Smooth muscle cell (in vitro differentiated cells): ENCODE measurements at regions not wholly inside any gene's neighbourhood (a gene's known extent, or its start where the extent isn't known, plus 50 kb on each side); places are given as distances from the start of the nearest gene placed in this dataset.

Experiments
- DNase-seq: peaks from one replicate; lab custom pipeline; 2025; ENCODE audit not compliant: unreplicated experiment; lab: John Stamatoyannopoulos, UW
- H2AFZ ChIP-seq: fragments of 200-600 bp; sonication (generic); 2 replicates; pipeline ENCODE4 v1.6.0; 2016; ENCODE audit warnings: antibody characterized with exemption, low read depth, mild to moderate bottlenecking
- H3F3A ChIP-seq: fragments of 200-600 bp; sonication (generic); 2 replicates; pipeline ENCODE4 v1.6.0; 2017; ENCODE audit warnings: antibody characterized with exemption, low read depth
- H3K27ac ChIP-seq: fragments of 200-600 bp; sonication (generic); 2 replicates; pipeline ENCODE4 v1.5.1; 2016; ENCODE audit warnings: low read depth, mild to moderate bottlenecking
- H3K27me3 ChIP-seq: fragments of 200-600 bp; sonication (generic); 2 replicates; pipeline ENCODE4 v1.6.1; 2016; ENCODE audit warnings: low read depth, mild to moderate bottlenecking
- H3K36me3 ChIP-seq: fragments of 200-600 bp; sonication (generic); 2 replicates; pipeline ENCODE4 v1.5.1; 2016; ENCODE audit warnings: low read depth
- H3K4me1 ChIP-seq: fragments of 200-600 bp; sonication (generic); 2 replicates; pipeline ENCODE4 v1.5.1; 2016; ENCODE audit warnings: low read depth
- H3K4me2 ChIP-seq: fragments of 200-600 bp; sonication (generic); 2 replicates; pipeline ENCODE4 v1.6.0; 2016; ENCODE audit warnings: mild to moderate bottlenecking
- H3K4me3 ChIP-seq: fragments of 200-600 bp; sonication (generic); 2 replicates; pipeline ENCODE4 v1.5.1; 2016; ENCODE audit warnings: mild to moderate bottlenecking
- H3K79me2 ChIP-seq: fragments of 200-600 bp; sonication (generic); 2 replicates; pipeline ENCODE4 v1.6.0; 2016; ENCODE audit warnings: low read depth, mild to moderate bottlenecking
- H3K9ac ChIP-seq: fragments of 200-600 bp; sonication (generic); 2 replicates; pipeline ENCODE4 v1.6.0; 2016; ENCODE audit warnings: low read depth
- H3K9me3 ChIP-seq: fragments of 200-600 bp; sonication (generic); replicated peaks from 2 replicates; pipeline ENCODE4 v1.5.1; 2016; ENCODE audit warnings: low read depth
- H4K20me1 ChIP-seq: fragments of 200-600 bp; sonication (generic); 2 replicates; pipeline ENCODE4 v1.6.0; 2016; ENCODE audit warnings: low read depth
- WGBS: methylation state at CpG from one replicate; pipeline ENCODE4 v1.1.7; 2016; ENCODE audit warnings: low lambda C conversion rate; 5-methylcytosine and 5-hydroxymethylcytosine counted together
- TF ChIP-seq, protein P1 (sequence below): fragments of 200-600 bp; sonication (generic); IDR thresholded peaks from 2 replicates; pipeline ENCODE4 v1.5.1; 2017; ENCODE audit warnings: borderline replicate concordance, mild to moderate bottlenecking, antibody characterized with exemption; ENCODE audit not compliant: insufficient read depth, poor library complexity, severe bottlenecking

DNA sequence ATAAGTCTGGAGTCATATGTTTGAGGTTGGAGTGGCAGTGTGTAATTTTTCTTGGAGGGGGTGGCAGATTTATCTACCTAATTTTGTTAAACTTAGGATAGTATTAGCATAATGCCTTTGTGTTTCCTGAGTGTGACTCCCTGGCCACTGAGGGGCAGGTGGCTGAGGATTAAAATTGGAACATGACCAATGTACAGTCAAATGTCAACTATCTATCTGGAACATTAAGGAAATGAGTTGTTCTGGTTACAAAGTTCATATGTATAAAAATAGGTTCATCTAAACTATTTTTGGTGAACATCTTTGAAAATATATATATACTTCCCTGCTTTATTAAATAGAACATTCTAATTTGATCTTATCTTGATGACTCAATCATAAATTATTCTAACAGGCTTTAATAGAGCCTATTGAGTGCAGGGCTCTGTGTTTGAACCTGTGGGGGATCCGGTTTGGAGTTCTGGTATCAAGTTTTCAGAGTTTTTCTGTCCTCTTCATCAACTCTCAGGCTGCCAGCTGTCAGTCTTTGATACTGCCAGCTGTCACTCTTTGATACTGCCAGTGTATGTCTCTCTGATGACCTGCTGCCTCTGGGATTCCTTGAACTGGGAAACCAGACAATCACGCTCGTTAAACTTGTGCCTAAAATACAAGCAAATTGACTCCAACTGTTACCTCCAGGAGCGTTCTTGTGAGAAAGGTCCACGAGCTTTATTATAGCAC, 309.6 kb downstream of the METTL15 start:
- no peak overlapping the region for H3K27ac ChIP-seq
- TF ChIP-seq, protein P1, sequence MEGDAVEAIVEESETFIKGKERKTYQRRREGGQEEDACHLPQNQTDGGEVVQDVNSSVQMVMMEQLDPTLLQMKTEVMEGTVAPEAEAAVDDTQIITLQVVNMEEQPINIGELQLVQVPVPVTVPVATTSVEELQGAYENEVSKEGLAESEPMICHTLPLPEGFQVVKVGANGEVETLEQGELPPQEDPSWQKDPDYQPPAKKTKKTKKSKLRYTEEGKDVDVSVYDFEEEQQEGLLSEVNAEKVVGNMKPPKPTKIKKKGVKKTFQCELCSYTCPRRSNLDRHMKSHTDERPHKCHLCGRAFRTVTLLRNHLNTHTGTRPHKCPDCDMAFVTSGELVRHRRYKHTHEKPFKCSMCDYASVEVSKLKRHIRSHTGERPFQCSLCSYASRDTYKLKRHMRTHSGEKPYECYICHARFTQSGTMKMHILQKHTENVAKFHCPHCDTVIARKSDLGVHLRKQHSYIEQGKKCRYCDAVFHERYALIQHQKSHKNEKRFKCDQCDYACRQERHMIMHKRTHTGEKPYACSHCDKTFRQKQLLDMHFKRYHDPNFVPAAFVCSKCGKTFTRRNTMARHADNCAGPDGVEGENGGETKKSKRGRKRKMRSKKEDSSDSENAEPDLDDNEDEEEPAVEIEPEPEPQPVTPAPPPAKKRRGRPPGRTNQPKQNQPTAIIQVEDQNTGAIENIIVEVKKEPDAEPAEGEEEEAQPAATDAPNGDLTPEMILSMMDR: no peak

GRCh38 chr11:28412029-28412428, 303.8 kb downstream of the METTL15 start:
- DNase-seq: no peak
- Histone ChIP-seq H3K4me1 (no peaks in the 10 kb centered on the region), H3K9me3 (no peaks in the 10 kb centered on the region), H3K79me2 (no peaks in the 10 kb centered on the region), H3K4me3 (no peak overlapping the region), H3K36me3 (no peaks in the 10 kb centered on the region), H3K4me2 (no peak overlapping the region), H3K27ac (no peak overlapping the region), H2AFZ (no peak overlapping the region), H3F3A (no peaks in the 10 kb centered on the region), H4K20me1 (no peaks in the 10 kb centered on the region), H3K27me3 (no peaks in the 10 kb centered on the region), H3K9ac (no peak overlapping the region)
- TF ChIP-seq, protein P1: no peak

More for the DNA sequence above, 309.6 kb downstream of the METTL15 start:
- Histone ChIP-seq H3K79me2 (no peaks in the 10 kb centered on the region), H3K4me1 (no peaks in the 10 kb centered on the region), H3K9me3 (no peaks in the 10 kb centered on the region), H4K20me1 (no peaks in the 10 kb centered on the region), H2AFZ (no peak overlapping the region), H3K4me3 (no peak overlapping the region), H3K36me3 (no peaks in the 10 kb centered on the region), H3K27me3 (no peaks in the 10 kb centered on the region), H3K9ac (no peak overlapping the region), H3K4me2 (no peak overlapping the region), H3F3A (no peaks in the 10 kb centered on the region)
- no peak for DNase-seq
- 88% methylated on average over 5 of the region's 5 CpGs for WGBS

- H3K27me3 ChIP-seq: no peaks in the 10 kb centered on the region
- H3F3A ChIP-seq: no peaks in the 10 kb centered on the region
- no peak overlapping the region for H2AFZ ChIP-seq
- TF ChIP-seq, protein P1: no peak
- no peaks in the 10 kb centered on the region for H3K36me3 ChIP-seq
- H3K4me1 ChIP-seq: no peaks in the 10 kb centered on the region
- 83% methylated on average over 3 of the region's 3 CpGs for WGBS
- no peaks in the 10 kb centered on the region for H3K79me2 ChIP-seq
- no peak for DNase-seq
- H3K4me3 ChIP-seq: no peak overlapping the region
- no peaks in the 10 kb centered on the region for H3K9me3 ChIP-seq
- H3K9ac ChIP-seq: no peak overlapping the region
- no peaks in the 10 kb centered on the region for H4K20me1 ChIP-seq
- H3K4me2 ChIP-seq: no peak overlapping the region
- H3K27ac ChIP-seq: no peak overlapping the region
Measured at GRCh38 chr11:28401446-28401845, 293.3 kb downstream of the METTL15 start.

DNA sequence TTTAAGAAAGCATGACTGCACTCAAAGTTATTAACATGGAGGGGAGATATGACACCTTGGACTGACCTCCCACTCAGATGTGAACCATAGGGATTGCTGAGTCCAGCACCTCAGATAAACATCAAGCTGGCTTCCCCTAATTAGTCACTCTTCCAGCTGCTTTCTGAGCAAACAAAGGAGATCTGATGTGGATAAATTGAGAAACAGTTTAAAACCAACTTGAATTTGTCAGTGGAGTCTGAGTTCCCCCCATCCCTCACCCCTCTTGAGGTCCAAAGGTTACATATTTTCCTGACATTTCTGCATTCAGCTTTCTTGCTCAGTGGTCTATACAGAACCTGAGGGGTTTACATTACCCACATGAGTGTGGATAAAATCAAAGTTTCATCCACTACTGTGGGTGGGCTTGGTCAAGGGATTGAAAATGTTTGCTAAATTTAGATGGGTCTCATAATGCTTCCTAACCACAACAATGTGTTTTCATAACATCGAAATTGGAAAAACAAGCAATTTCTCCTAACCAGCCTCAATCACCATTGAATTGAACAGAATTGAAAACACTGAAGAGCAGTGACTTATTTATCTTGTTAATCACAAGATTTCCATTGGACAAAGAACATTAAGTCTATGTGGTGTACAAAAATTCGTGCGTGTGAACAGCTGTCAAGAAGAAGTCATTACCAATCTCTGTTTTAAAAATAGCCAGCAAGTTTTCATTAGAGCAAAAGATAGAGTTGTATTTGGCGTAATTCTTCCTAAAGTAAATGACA, 292.3 kb downstream of the METTL15 start:
- TF ChIP-seq, protein P1: no peak
- DNase-seq: no peak
- Histone ChIP-seq H2AFZ (no peak overlapping the region), H3K79me2 (no peaks in the 10 kb centered on the region), H3K4me3 (no peak overlapping the region), H3K9ac (no peak overlapping the region), H3K4me1 (no peaks in the 10 kb centered on the region), H3K27me3 (no peaks in the 10 kb centered on the region), H3K4me2 (no peak overlapping the region), H3F3A (no peaks in the 10 kb centered on the region), H3K9me3 (no peaks in the 10 kb centered on the region), H4K20me1 (no peaks in the 10 kb centered on the region), H3K27ac (no peak overlapping the region), H3K36me3 (no peaks in the 10 kb centered on the region)
- WGBS: 93% methylated on average over 4 of the region's 4 CpGs
